ENCODE measurements at regions not wholly inside any gene's neighbourhood (a gene's known extent, or its start where the extent isn't known, plus 50 kb on each side); places are given as distances from the start of the nearest gene placed in this dataset.

DNA sequence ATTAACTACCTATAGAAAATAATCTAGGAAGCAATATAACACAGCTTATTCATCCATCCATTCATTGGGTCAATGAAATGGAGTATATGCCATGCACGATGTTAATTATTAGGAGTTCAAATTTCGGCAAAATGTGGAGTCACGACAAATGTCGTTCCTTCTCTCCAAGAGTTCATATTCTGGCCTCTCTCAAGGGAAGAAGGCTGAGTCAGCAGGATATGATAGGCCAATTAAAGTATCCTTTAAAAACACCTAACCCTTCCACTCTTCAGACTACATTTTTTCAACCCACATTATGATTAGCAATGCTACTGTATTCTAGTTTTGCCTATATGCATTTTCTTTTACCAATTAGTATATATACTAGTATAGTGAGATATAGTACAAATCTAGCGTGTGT lies 163.1 kb downstream of the LARP7 start:
- TF ChIP-seq, protein P1, sequence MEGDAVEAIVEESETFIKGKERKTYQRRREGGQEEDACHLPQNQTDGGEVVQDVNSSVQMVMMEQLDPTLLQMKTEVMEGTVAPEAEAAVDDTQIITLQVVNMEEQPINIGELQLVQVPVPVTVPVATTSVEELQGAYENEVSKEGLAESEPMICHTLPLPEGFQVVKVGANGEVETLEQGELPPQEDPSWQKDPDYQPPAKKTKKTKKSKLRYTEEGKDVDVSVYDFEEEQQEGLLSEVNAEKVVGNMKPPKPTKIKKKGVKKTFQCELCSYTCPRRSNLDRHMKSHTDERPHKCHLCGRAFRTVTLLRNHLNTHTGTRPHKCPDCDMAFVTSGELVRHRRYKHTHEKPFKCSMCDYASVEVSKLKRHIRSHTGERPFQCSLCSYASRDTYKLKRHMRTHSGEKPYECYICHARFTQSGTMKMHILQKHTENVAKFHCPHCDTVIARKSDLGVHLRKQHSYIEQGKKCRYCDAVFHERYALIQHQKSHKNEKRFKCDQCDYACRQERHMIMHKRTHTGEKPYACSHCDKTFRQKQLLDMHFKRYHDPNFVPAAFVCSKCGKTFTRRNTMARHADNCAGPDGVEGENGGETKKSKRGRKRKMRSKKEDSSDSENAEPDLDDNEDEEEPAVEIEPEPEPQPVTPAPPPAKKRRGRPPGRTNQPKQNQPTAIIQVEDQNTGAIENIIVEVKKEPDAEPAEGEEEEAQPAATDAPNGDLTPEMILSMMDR (conservative IDR thresholded peaks at IDR 0.05) = no peak
- no peak for TF ChIP-seq EZH2 (IDR thresholded peaks at IDR 0.05; ENCODE audit: low read depth)
